Pancreas (tissue), 10 donors: ENCODE measurements at regions not wholly inside any gene's neighbourhood (a gene's known extent, or its start where the extent isn't known, plus 50 kb on each side); places are given as distances from the start of the nearest gene placed in this dataset.

Experiments
- ATAC-seq, 4 donors: fragments of 200-7000 bp; cut with Tn5 transposase; one replicate each; pipeline versions ENCODE4 v1.8.0 to v1.9.1; 2020; ENCODE audit warnings: mild to moderate bottlenecking in 4 of 4, moderate library complexity in 4 of 4
- DNase-seq, 6 donors: peaks; one replicate each; pipeline ENCODE4 v3.0.0-alpha.2; 2020
- FAIRE-seq: peaks from 2 replicates; lab custom pipeline; 2012; peaks lifted over from hg19 to GRCh38; lab: Jason Lieb, UNC
- H3K27ac ChIP-seq, 4 donors: fragments of 200-600 bp; sonication (generic); 1 replicate in 3 of 4; 2 replicates in 1 of 4; pipeline versions ENCODE4 v1.5.0 to v1.8.0; 2020
- H3K27me3 ChIP-seq, 4 donors: fragments of 200-600 bp; one replicate each; pipeline ENCODE4 v1.8.0; 2021
- H3K36me3 ChIP-seq, 3 donors: fragments of 200-600 bp; sonication (generic) in 1 of 3; one replicate each; pipeline versions ENCODE4 v1.5.0 to v1.8.0; 2020 to 2021
- H3K4me1 ChIP-seq, 3 donors: fragments of 200-600 bp; one replicate each; pipeline ENCODE4 v1.8.0; 2021
- H3K4me3 ChIP-seq, 4 donors: fragments of 200-600 bp; sonication (generic) in 2 of 4; one replicate each; pipeline versions ENCODE4 v1.5.0 to v1.8.0; 2020 to 2021
- H3K9me3 ChIP-seq, 4 donors: fragments of 200-600 bp; one replicate each; pipeline ENCODE4 v1.8.0; 2021
- WGBS, 2 donors: extraction: QIAGEN DNeasy Blood & Tissue Kit; methylation state at CpG; one replicate each; pipeline ENCODE4 v1.1.7; 2013; 5-methylcytosine and 5-hydroxymethylcytosine counted together
- intact Hi-C, 3 donors: fragments of 100-400 bp; cut with DNase I; formaldehyde crosslinking; loops; one replicate each; pipeline versions ENCODE4 v1.11.1 to v1.14.2; 2022
- TF ChIP-seq, protein P1 (sequence below), 4 donors: fragments of 200-600 bp; sonication (generic) in 3 of 4; IDR thresholded peaks; one replicate each; pipeline versions ENCODE4 v1.5.0 to v1.8.0; 2021; ENCODE audit warnings: antibody characterized with exemption in 4 of 4
- donor health status: healthy with polysubstance abuse.
- donor health status: DM: no; HTN: no; CAD: no; lungs with moderate emphysema.
- donor health status: DM: no; HTN: no; CAD: no.
- donor health status: control.
- donor health status: control.
- donor health status: Bipolar disorder and iron deficiency.
- donor health status: DM: yes; HTN: yes; CAD: no.
- donor health status: DM: no; HTN: no; CAD: no.
- donor health status: DM: no; HTN: no; CAD: no.
- donor health status: DM: yes; HTN: yes; CAD: no.

GRCh38 chr9:108399851-108400250 lies 455.9 kb downstream of the ACTL7B start:
- no peak overlapping the region for H3K4me3 ChIP-seq
- TF ChIP-seq, protein P1, sequence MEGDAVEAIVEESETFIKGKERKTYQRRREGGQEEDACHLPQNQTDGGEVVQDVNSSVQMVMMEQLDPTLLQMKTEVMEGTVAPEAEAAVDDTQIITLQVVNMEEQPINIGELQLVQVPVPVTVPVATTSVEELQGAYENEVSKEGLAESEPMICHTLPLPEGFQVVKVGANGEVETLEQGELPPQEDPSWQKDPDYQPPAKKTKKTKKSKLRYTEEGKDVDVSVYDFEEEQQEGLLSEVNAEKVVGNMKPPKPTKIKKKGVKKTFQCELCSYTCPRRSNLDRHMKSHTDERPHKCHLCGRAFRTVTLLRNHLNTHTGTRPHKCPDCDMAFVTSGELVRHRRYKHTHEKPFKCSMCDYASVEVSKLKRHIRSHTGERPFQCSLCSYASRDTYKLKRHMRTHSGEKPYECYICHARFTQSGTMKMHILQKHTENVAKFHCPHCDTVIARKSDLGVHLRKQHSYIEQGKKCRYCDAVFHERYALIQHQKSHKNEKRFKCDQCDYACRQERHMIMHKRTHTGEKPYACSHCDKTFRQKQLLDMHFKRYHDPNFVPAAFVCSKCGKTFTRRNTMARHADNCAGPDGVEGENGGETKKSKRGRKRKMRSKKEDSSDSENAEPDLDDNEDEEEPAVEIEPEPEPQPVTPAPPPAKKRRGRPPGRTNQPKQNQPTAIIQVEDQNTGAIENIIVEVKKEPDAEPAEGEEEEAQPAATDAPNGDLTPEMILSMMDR (IDR thresholded peaks at IDR 0.05): no peak
- no peak overlapping the region for H3K27ac ChIP-seq
- no peaks in the 10 kb centered on the region for H3K27me3 ChIP-seq
- WGBS, 2 donors: 85 to 86% methylated on average over 2 of the region's 2 CpGs
- DNase-seq: no peak
- no peaks in the 10 kb centered on the region for H3K9me3 ChIP-seq
- peaks cover 0 to 4% (median 0%) of the 10 kb centered on the region in 3 donors for H3K4me1 ChIP-seq
- intact Hi-C loops: no loop called here
- ATAC-seq: no peak
- no peak for FAIRE-seq
- H3K36me3 ChIP-seq: no peaks in the 10 kb centered on the region

- Histone ChIP-seq H3K36me3 (no peaks in the 10 kb centered on the region), H3K4me3 (no peak overlapping the region), H3K27me3 (no peaks in the 10 kb centered on the region), H3K4me1 (peaks cover 0 to 4% (median 0%) of the 10 kb centered on the region in 3 donors), H3K27ac (no peak overlapping the region), H3K9me3 (no peaks in the 10 kb centered on the region)
- FAIRE-seq (no peak), ATAC-seq (no peak), DNase-seq (no peak)
- TF ChIP-seq, protein P1 (IDR thresholded peaks at IDR 0.05): no peak
- intact Hi-C loops: no loop called here
Measured at GRCh38 chr9:108397286-108397685, 458.5 kb downstream of the ACTL7B start.

GRCh38 chr9:108396611-108397010 lies 459.2 kb downstream of the ACTL7B start:
- Histone ChIP-seq H3K9me3 (no peaks in the 10 kb centered on the region), H3K4me3 (no peak overlapping the region), H3K4me1 (peaks cover 0 to 4% (median 0%) of the 10 kb centered on the region in 3 donors), H3K27ac (no peak overlapping the region), H3K36me3 (no peaks in the 10 kb centered on the region), H3K27me3 (no peaks in the 10 kb centered on the region)
- DNase-seq (no peak), ATAC-seq (no peak), FAIRE-seq (no peak)
- intact Hi-C loops: no loop called here
- TF ChIP-seq, protein P1 (IDR thresholded peaks at IDR 0.05): no peak

DNA sequence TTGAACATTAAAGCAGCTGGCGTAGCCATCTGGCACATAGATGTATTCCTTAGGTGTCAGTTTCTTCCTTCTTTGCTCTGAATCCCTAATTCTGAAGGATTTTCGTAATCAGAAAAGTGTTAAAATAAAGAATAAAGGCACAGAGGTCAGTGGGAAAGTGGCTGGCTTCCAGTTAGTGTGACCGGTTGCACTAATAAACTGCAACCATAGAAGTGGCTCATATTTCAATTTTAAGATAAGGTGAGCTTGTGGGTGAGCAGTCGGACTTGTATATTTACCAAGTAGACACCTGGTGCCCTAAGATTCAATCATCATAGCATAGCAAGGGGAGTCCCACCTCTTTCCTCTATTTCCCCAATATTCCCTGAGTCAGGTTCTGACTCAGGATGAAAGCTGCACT lies 459.6 kb downstream of the ACTL7B start:
- WGBS, 2 donors: 28 to 39% methylated on average over 4 of the region's 4 CpGs
- H3K4me1 ChIP-seq: peaks cover 0 to 4% (median 0%) of the 10 kb centered on the region in 3 donors

DNA sequence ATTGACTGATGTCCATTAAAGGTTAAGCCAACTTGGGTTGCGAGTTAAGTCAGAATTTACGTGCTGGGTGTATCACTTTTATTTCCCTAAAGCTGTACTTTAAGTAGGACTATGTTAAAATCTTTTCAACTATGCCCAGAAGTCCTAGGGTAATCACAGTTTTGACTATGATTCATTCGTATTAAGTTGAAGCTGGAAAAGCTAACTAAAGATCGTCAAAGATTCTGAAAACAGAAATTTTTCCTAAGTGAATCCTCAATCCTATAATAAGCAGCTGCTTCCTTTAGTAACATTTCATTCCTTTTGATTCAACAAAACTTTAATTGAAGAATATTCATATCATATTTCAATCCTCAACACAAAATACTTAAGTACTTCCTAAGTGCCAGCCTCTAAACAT lies 460.4 kb downstream of the ACTL7B start:
- Histone ChIP-seq H3K9me3 (no peaks in the 10 kb centered on the region), H3K27me3 (no peaks in the 10 kb centered on the region), H3K27ac (no peak overlapping the region), H3K4me1 (peaks cover 0 to 4% (median 0%) of the 10 kb centered on the region in 3 donors), H3K36me3 (no peaks in the 10 kb centered on the region), H3K4me3 (no peak overlapping the region)
- DNase-seq (no peak), FAIRE-seq (no peak), ATAC-seq (no peak)
- intact Hi-C loops: no loop called here
- WGBS, 2 donors: 89 to 95% methylated on average over 4 of the region's 4 CpGs
- TF ChIP-seq, protein P1 (IDR thresholded peaks at IDR 0.05): no peak

More for the DNA sequence above, 459.6 kb downstream of the ACTL7B start:
- TF ChIP-seq, protein P1 (IDR thresholded peaks at IDR 0.05): no peak
- FAIRE-seq (no peak), DNase-seq (no peak), ATAC-seq (peak in 2 of 4 donors; percentile 41 to 51)
- H3K27me3 ChIP-seq: no peaks in the 10 kb centered on the region
- H3K27ac ChIP-seq: no peak overlapping the region
- H3K4me3 ChIP-seq: no peak overlapping the region
- H3K36me3 ChIP-seq: no peaks in the 10 kb centered on the region
- no peaks in the 10 kb centered on the region for H3K9me3 ChIP-seq
- intact Hi-C loops: no loop called here
